ENCODE measurements at regions not wholly inside any gene's neighbourhood (a gene's known extent, or its start where the extent isn't known, plus 50 kb on each side); places are given as distances from the start of the nearest gene placed in this dataset.

GRCh38 chr12:74441872-74442271 lies 95.8 kb upstream of the ATXN7L3B start:
- TF ChIP-seq CTCF (optimal IDR thresholded peaks at IDR 0.05 in 1 of 3, IDR thresholded peaks at IDR 0.05 in 1 of 3, conservative IDR thresholded peaks at IDR 0.05 in 1 of 3; ENCODE audit: extremely low read depth in 1 of 3, insufficient read depth in 2 of 3, low read length in 3 of 3) (no peak), EZH2 (IDR thresholded peaks at IDR 0.05; ENCODE audit: low read length) (no peak)

Data from keratinocyte (primary cell).